K562 (cell line): ENCODE measurements at regions not wholly inside any gene's neighbourhood (a gene's known extent, or its start where the extent isn't known, plus 50 kb on each side); places are given as distances from the start of the nearest gene placed in this dataset.

Experiments used
- ATAC-seq: fragments of 200-7000 bp; cut with Tn5 transposase; 3 replicates; pipeline ENCODE4 v1.9.1; 2020; ENCODE audit warnings: moderate library complexity
- BruUV-seq: library from RNA; stranded (reverse); fragments of 400-500 nt; replicated peaks from 2 replicates; lab custom pipeline; 2021; lab: Mats Ljungman, UMichigan
- CTCF ChIA-PET: fragments of 300-600 bp; formaldehyde crosslinking; extraction: SDS; loops from one replicate; lab custom pipeline; 2021; ENCODE audit warnings: low intra/inter-chr PET ratio; lab: Yijun Ruan, JAX
- POLR2A ChIA-PET: fragments of 300-600, 350-650 bp; sonication (Branson Sonifier 250); formaldehyde crosslinking; extraction: SDS; loops from one replicate; lab custom pipeline; 2021; ENCODE audit warnings: antibody characterized with exemption, inconsistent platforms; lab: Yijun Ruan, JAX
- DNase-seq, 4 experiments: peaks; one replicate each; pipeline versions ENCODE4 v3.0.0 to v3.0.0-alpha.2; 2011 to 2018; ENCODE audit warnings: low spot score in 3 of 4, mixed read lengths in 3 of 4; ENCODE audit errors: extremely low read depth in 1 of 4
- FAIRE-seq: peaks from 2 replicates; lab custom pipeline; 2011; peaks lifted over from hg19 to GRCh38; lab: Jason Lieb, UNC
- H2AFZ ChIP-seq: 2 replicates; pipeline ENCODE4 v1.6.0; 2011; ENCODE audit warnings: low read depth, low read length, control low read depth, inconsistent platforms
- H3K27ac ChIP-seq: fragments of 200-600 bp; 3 replicates; pipeline ENCODE4 v1.8.0; 2011; ENCODE audit warnings: low read depth, mild to moderate bottlenecking, control low read depth, inconsistent platforms, low read length, moderate library complexity, mixed read lengths; ENCODE audit errors: extremely low read depth
- H3K27me3 ChIP-seq, 2 experiments: fragments of 300-600 bp in 1 of 2; 2 replicates in 1 of 2; 3 replicates in 1 of 2; pipeline versions ENCODE4 v1.6.0 to v1.8.0; 2011; ENCODE audit warnings: inconsistent platforms in 2 of 2, low read length in 2 of 2, mild to moderate bottlenecking in 1 of 2, mixed read lengths in 1 of 2, moderate library complexity in 1 of 2; ENCODE audit not compliant: control insufficient read depth in 2 of 2, insufficient read depth in 2 of 2
- H3K36me3 ChIP-seq: fragments of 300-600 bp; 3 replicates; pipeline ENCODE4 v1.8.0; 2011; ENCODE audit warnings: mild to moderate bottlenecking, low read length, inconsistent platforms; ENCODE audit not compliant: control insufficient read depth, insufficient read depth
- H3K4me1 ChIP-seq, 2 experiments: fragments of 200-600 bp in 1 of 2; replicated peaks in 1 of 2; 2 replicates in 1 of 2; 3 replicates in 1 of 2; pipeline versions ENCODE4 v1.5.1 to v1.8.0; 2011; ENCODE audit warnings: inconsistent platforms in 2 of 2, low read length in 2 of 2, mild to moderate bottlenecking in 1 of 2, mixed read lengths in 1 of 2, moderate library complexity in 1 of 2; ENCODE audit not compliant: control insufficient read depth in 2 of 2, insufficient read depth in 2 of 2
- H3K4me2 ChIP-seq: 2 replicates; pipeline ENCODE4 v1.6.1; 2011; ENCODE audit warnings: low read length, control low read depth, inconsistent platforms, mixed read lengths; ENCODE audit not compliant: insufficient read depth
- H3K4me3 ChIP-seq: fragments of 200-600 bp; sonication (generic), shearing (Covaris generic); 2 replicates; pipeline ENCODE4 v1.5.1; 2016; ENCODE audit warnings: control low read depth, inconsistent platforms
- H3K79me2 ChIP-seq: fragments of 200-600 bp; 3 replicates; pipeline ENCODE4 v1.8.0; 2011; ENCODE audit warnings: low read length, inconsistent platforms; ENCODE audit not compliant: control insufficient read depth, insufficient read depth
- H3K9ac ChIP-seq, 2 experiments: 2 replicates each; pipeline versions ENCODE4 v1.6.0 to v1.6.1; 2011; ENCODE audit warnings: low read depth in 2 of 2, low read length in 2 of 2, control low read depth in 1 of 2, inconsistent platforms in 1 of 2, mild to moderate bottlenecking in 1 of 2, mixed read lengths in 1 of 2; ENCODE audit not compliant: insufficient read depth in 1 of 2
- H3K9me1 ChIP-seq: one replicate; pipeline ENCODE4 v1.6.0; 2011; ENCODE audit warnings: inconsistent platforms, mild to moderate bottlenecking, low read length, moderate library complexity; ENCODE audit not compliant: control insufficient read depth, insufficient read depth
- H3K9me3 ChIP-seq: replicated peaks from 2 replicates; pipeline ENCODE4 v1.5.1; 2011; ENCODE audit warnings: low read depth, low read length, inconsistent platforms; ENCODE audit not compliant: control insufficient read depth, insufficient read depth
- H4K20me1 ChIP-seq: replicated peaks from 2 replicates; pipeline ENCODE4 v1.6.1; 2011; ENCODE audit warnings: low read length, inconsistent platforms, mixed read lengths; ENCODE audit not compliant: control insufficient read depth, insufficient read depth
- TSHZ1 ChIP-seq: fragments of 250-450 bp; sonication (Bioruptor Pico); IDR thresholded peaks from 2 replicates; pipeline ENCODE4 v1.4.0; 2020; ENCODE audit warnings: mild to moderate bottlenecking, moderate library complexity
- ZNF282 ChIP-seq: sonication (generic); formaldehyde crosslinking; IDR thresholded peaks from 2 replicates; pipeline ENCODE4 v1.8.1; 2023; ENCODE audit warnings: missing genetic modification reagents
- ZNF778 ChIP-seq: fragments of 450-650 bp; formaldehyde crosslinking; IDR thresholded peaks from 2 replicates; pipeline ENCODE4 v1.4.0; 2020; ENCODE audit warnings: mild to moderate bottlenecking, moderate library complexity
- WGBS: fragments of 100-300 bp; shearing (Covaris generic); methylation state at CpG from one replicate; pipeline ENCODE4 v1.1.6; 2016; ENCODE audit warnings: low coverage, mixed read lengths; ENCODE audit not compliant: insufficient coverage; ENCODE audit errors: missing lambda C conversion rate; 5-methylcytosine and 5-hydroxymethylcytosine counted together
- in situ Hi-C: fragments of 300-500 bp; cut with MboI; formaldehyde crosslinking; loops from 4 replicates; pipeline ENCODE4 v1.15.0; 2018; ENCODE audit warnings: inconsistent platforms, mixed read lengths
- intact Hi-C: fragments of 100-400 bp; cut with micrococcal nuclease; formaldehyde crosslinking; loops from 2 replicates; pipeline ENCODE4 v1.14.2; 2022

GRCh38 chr7:17229228-17229627 is 69.2 kb upstream of the AHR start:
- Histone ChIP-seq H3K27me3 (no peaks in the 10 kb centered on the region), H3K27ac (no peak overlapping the region), H4K20me1 (no peaks in the 10 kb centered on the region), H3K9me1 (no peaks in the 10 kb centered on the region), H3K79me2 (no peaks in the 10 kb centered on the region), H3K4me3 (no peak overlapping the region), H3K4me1 (no peaks in the 10 kb centered on the region; a peak in 1 of 5 replicates), H3K4me2 (no peak overlapping the region), H2AFZ (no peak overlapping the region), H3K9ac (no peak overlapping the region), H3K9me3 (no peaks in the 10 kb centered on the region), H3K36me3 (no peaks in the 10 kb centered on the region)
- DNase-seq (no peak), ATAC-seq (no peak), FAIRE-seq (no peak)
- in situ Hi-C loops = no loop called here
- intact Hi-C loops = no loop called here
- TF ChIP-seq ZNF282 (CRISPR knock-in tag) (no peak), TSHZ1 (CRISPR knock-in tag) (no peak), ZNF778 (CRISPR knock-in tag) (no peak)
- CTCF ChIA-PET = no interaction called here
- BruUV-seq = no TSS peak
- POLR2A ChIA-PET = no interaction called here
- 15% methylated on average over 2 of the region's 2 CpGs for WGBS
